RWPE1 (cell line): ENCODE measurements at regions not wholly inside any gene's neighbourhood (a gene's known extent, or its start where the extent isn't known, plus 50 kb on each side); places are given as distances from the start of the nearest gene placed in this dataset.
"Not testable (repeated sequence)": the region's sequence is repeated elsewhere in the genome, so short reads cannot be mapped to it uniquely, and the experiment has no call there.

Source experiments
- CTCF ChIA-PET: fragments of 350-600 bp; sonication (Branson Sonifier 250); formaldehyde crosslinking; extraction: SDS; loops from one replicate; lab custom pipeline; 2021; lab: Yijun Ruan, JAX
- POLR2A ChIA-PET: fragments of 400-600 bp; formaldehyde crosslinking; extraction: SDS; loops from one replicate; lab custom pipeline; 2020; ENCODE audit warnings: antibody characterized with exemption; ENCODE audit not compliant: low non-redundant PET; lab: Yijun Ruan, JAX
- DNase-seq: peaks from one replicate; pipeline ENCODE4 v3.0.0; 2012; ENCODE audit warnings: low spot score
- H3K27ac ChIP-seq: fragments of 450-650 bp; 2 replicates; pipeline ENCODE4 v1.5.1; 2017
- TF ChIP-seq, protein P1 (sequence below): fragments of 450-650 bp; conservative IDR thresholded peaks from 2 replicates; pipeline ENCODE4 v1.5.1; 2017; ENCODE audit warnings: low read depth, mild to moderate bottlenecking

DNA sequence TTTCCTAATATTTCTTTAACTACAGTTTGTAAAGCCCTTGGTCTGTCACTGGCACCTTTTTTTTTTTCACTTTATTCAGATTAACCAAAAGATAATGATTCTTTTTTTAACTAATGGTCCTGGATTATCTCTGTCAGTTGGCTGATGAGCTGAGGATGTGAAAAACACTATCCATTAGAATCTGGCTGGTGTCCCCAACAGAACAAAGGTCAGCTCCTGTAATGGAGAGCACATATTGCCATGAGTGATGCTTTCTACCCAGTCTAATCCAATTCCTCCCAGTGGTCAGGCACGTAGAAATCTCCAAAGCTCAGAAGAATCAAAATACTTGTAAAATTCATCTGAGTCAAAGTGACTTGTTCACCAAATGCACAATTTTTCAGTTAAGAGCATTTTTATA is 491.7 kb upstream of the PIK3R1 start:
- TF ChIP-seq, protein P1, sequence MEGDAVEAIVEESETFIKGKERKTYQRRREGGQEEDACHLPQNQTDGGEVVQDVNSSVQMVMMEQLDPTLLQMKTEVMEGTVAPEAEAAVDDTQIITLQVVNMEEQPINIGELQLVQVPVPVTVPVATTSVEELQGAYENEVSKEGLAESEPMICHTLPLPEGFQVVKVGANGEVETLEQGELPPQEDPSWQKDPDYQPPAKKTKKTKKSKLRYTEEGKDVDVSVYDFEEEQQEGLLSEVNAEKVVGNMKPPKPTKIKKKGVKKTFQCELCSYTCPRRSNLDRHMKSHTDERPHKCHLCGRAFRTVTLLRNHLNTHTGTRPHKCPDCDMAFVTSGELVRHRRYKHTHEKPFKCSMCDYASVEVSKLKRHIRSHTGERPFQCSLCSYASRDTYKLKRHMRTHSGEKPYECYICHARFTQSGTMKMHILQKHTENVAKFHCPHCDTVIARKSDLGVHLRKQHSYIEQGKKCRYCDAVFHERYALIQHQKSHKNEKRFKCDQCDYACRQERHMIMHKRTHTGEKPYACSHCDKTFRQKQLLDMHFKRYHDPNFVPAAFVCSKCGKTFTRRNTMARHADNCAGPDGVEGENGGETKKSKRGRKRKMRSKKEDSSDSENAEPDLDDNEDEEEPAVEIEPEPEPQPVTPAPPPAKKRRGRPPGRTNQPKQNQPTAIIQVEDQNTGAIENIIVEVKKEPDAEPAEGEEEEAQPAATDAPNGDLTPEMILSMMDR: no peak
- ChIA-PET POLR2A (no interaction called here), CTCF (interaction anchor here (0.7 kb wide), 1 partner anchor 248 kb away, joined by 5 read pairs; no protein-coding TSS in a partner anchor)
- DNase-seq: no peak
- H3K27ac ChIP-seq: no peak overlapping the region

DNA sequence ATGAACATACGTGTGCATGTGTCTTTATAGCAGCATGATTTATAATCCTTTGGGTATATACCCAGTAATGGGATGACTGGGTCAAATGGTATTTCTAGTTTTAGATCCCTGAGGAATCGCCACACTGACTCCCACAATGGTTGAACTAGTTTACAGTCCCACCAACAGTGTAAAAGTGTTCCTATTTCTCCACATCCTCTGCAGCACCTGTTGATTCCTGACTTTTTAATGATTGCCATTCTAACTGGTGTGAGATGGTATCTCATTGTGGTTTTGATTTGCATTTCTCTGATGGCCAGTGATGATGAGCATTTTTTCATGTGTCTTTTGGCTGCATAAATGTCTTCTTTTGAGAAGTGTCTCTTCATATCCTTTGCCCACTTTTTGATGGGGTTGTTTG is 493.0 kb upstream of the PIK3R1 start:
- POLR2A ChIA-PET, CTCF ChIA-PET: not testable (repeated sequence)

DNA sequence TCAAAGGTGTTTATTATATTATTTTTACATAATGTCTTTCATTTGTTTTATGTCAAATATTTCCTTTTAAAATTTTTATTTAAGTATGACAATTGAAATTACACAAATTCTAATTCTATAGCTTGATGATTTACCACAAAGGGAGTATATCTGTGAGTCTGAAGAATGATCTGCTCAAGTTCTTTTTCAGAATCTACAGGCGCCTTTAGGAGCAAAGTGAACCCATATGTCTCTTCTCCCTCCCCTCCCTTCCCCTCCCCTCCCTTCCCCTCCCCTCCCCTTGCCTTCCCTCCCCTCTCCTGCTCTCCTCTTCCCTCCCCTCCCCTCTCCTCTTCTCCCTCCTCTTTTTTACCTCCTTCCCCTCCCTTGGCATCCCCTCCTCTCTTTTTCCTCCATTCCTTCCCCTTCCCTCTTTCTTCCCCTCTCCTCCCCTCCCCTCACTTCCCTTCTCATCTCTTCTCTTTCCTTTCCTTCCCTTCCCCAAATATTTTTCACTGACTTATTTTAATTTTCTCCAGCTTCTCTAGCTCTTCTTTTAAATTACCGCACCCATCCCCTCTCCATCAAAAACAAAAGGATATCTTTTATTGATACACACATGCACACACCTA is 495.3 kb upstream of the PIK3R1 start:
- DNase-seq: no peak
- POLR2A ChIA-PET: no interaction called here
- CTCF ChIA-PET: interaction anchor here (0.6 kb wide), 2 partner anchors 37 to 1261 kb away, joined by 3 to 4 read pairs; no protein-coding TSS in a partner anchor
- TF ChIP-seq, protein P1: no peak
- H3K27ac ChIP-seq: no peak overlapping the region

More for the DNA sequence above, 493.0 kb upstream of the PIK3R1 start:
- DNase-seq, H3K27ac ChIP-seq: not testable (repeated sequence)

DNA sequence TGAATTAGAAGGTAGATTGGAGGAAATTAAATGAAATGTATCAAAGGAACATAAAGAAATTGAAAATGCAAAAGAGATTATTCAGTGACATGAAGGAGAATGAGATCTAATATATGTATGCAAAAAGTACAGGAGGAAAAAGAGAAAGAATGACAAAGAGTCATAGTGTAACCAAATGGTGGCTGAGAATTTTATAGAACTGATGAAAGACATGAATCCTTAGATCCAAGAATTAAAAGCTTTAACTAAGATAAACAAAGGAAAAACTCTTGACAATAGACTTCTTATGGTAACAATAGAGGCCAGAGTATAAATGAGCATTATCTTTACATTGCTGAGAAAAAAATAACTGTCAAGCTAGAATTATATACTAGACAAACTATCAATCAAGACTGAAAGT is 505.4 kb upstream of the CD180 start:
- ChIA-PET CTCF (interaction anchor here (0.6 to 0.7 kb wide), 2 partner anchors 165 to 908 kb away, joined by 3 read pairs; no protein-coding TSS in a partner anchor), POLR2A (no interaction called here)
- DNase-seq: no peak
- TF ChIP-seq, protein P1: no peak
- no peak overlapping the region for H3K27ac ChIP-seq

DNA sequence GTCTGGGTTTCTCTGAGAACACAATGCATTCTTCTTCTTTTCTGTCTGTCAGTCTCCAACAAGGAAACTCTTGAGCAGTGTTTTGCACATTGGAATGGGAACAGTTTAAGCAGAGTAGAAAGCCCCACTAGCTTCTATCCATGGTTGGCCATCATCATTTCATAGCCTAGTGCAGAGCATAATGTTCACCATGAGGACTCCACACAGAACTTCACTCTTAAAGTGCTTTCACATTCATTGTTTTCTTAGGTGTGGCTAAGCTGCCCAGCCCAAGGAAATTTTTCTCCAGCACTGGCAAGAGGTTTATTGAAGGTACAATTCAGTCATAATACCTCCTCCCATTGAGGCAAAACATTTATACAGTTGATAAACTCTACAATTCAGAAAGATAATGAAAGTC is 503.0 kb upstream of the CD180 start:
- ChIA-PET CTCF (interaction anchor here (0.5 to 0.6 kb wide), 2 partner anchors 23 to 35 kb away, joined by 3 to 4 read pairs; no protein-coding TSS in a partner anchor), POLR2A (interaction anchor here (0.6 kb wide), 1 partner anchor 557 kb away, joined by 3 read pairs; no protein-coding TSS in a partner anchor)
- no peak overlapping the region for H3K27ac ChIP-seq
- TF ChIP-seq, protein P1: no peak
- no peak for DNase-seq

DNA sequence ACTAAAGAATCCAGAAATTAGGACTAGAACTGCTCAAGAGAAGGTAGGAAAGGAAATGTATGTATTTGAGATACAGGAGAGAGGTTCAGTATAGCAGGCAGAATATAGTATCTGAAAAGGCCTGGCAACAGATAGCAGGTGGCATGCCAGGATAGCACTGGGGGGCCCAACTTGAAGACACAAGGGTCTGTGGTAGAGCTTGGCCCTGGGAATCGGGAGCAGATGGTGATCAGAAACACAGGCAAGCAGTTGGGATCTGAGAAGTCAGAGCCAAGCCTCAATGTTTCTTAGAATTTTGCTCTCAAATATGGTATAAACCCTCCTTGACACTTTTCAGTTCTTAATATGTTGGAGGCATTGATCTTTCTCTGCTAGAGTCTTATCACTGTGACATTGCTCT is 499.8 kb upstream of the CD180 start:
- TF ChIP-seq, protein P1: no peak
- no peak for DNase-seq
- ChIA-PET POLR2A (no interaction called here), CTCF (no interaction called here)
- H3K27ac ChIP-seq: no peak overlapping the region

DNA sequence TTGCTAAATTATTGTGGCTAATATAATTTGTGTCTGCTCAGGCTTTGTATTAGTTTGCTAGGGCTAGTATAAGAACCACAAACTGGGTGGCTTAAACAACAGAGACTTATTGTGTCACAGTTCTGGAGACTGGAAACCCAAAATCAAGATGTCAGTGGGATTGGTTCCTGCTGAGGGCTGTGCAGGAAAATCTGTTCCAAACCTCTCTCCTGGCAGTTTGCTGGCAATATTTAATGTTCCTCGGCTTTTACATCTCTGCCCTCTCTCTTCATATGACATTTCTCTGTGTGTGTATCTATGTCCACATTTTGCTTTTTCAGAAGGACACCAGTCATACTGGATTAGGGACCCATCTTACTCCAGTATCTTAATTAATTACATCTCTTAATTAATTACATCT is 498.8 kb upstream of the CD180 start:
- ChIA-PET POLR2A (no interaction called here), CTCF (no interaction called here)
- TF ChIP-seq, protein P1: no peak
- H3K27ac ChIP-seq: no peak overlapping the region
- DNase-seq: no peak
